Activated CD4-positive, alpha-beta memory T cell treated with anti-CD3 and anti-CD28 coated beads for 36 hours (primary cell): ENCODE measurements at regions not wholly inside any gene's neighbourhood (a gene's known extent, or its start where the extent isn't known, plus 50 kb on each side); places are given as distances from the start of the nearest gene placed in this dataset.
"Not testable (repeated sequence)": the region's sequence is repeated elsewhere in the genome, so short reads cannot be mapped to it uniquely, and the experiment has no call there.

ENCODE experiments used
- CTCF ChIA-PET: fragments of 350-600 bp; sonication (Branson Sonifier 250); formaldehyde crosslinking; loops from one replicate; lab custom pipeline; 2021; ENCODE audit warnings: antibody characterized with exemption, inconsistent platforms; lab: Charles Lee
- POLR2A ChIA-PET: fragments of 350-600 bp; sonication (Branson Sonifier 250); formaldehyde crosslinking; loops from one replicate; lab custom pipeline; 2021; ENCODE audit warnings: antibody characterized with exemption; lab: Charles Lee
- DNase-seq: peaks from one replicate; pipeline ENCODE4 v3.0.0-alpha.2; 2020
- H3K27ac Mint-ChIP-seq: one replicate; pipeline ENCODE4 v1.8.0; 2021; ENCODE audit warnings: mixed read lengths
- H3K27me3 Mint-ChIP-seq: one replicate; pipeline ENCODE4 v1.8.0; 2021; ENCODE audit warnings: mixed read lengths
- H3K36me3 Mint-ChIP-seq: one replicate; pipeline ENCODE4 v1.8.0; 2021; ENCODE audit warnings: mixed read lengths
- H3K4me1 Mint-ChIP-seq: one replicate; pipeline ENCODE4 v1.8.0; 2021; ENCODE audit warnings: low read depth, mixed read lengths
- H3K4me3 Mint-ChIP-seq: one replicate; pipeline ENCODE4 v1.8.0; 2021; ENCODE audit warnings: mild to moderate bottlenecking, mixed read lengths
- H3K9me3 Mint-ChIP-seq: one replicate; pipeline ENCODE4 v1.8.0; 2021; ENCODE audit warnings: mixed read lengths
- intact Hi-C: fragments of 100-400 bp; cut with micrococcal nuclease; formaldehyde crosslinking; loops from one replicate; pipeline ENCODE4 v1.15.1; 2023

DNA sequence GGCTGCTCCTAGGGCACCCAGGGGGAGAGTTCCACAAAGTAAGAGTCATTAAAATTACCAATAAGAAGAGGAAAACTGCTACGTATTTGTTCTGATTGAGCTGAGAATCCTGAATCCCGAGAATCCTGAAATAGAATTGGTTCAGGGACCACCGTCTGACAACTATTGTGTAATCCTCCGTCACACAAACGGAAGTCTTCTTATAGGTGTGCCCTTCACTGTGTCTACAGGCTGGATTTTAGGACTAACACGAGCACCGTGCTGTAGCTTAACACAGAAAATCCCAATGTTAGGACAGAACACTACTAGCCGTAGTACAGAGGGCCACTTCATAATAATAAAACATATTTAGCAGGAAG is 50.6 kb upstream of the RNF182 start:
- Mint-ChIP-seq H3K4me1 (peaks cover 12% of the 10 kb centered on the region), H3K27me3 (peaks cover 14% of the 10 kb centered on the region), H3K36me3 (peaks cover 2% of the 10 kb centered on the region), H3K9me3 (peaks cover 6% of the 10 kb centered on the region), H3K4me3 (peak overlapping the region; percentile 49), H3K27ac (no peak overlapping the region)
- POLR2A ChIA-PET, result no interaction called here
- DNase-seq, result no peak
- intact Hi-C loops, result no loop called here
- CTCF ChIA-PET, result interaction anchor here (0.5 to 4.9 kb wide), 24 partner anchors 10 to 1752 kb away, joined by 3 to 42 read pairs (median 3); partner anchors contain the start of gene NOL7

GRCh38 chr6:13873288-13874190 is 51.2 kb upstream of the RNF182 start:
- CTCF ChIA-PET, result interaction anchor here (0.6 to 4.9 kb wide), 20 partner anchors 10 to 258 kb away, joined by 3 to 42 read pairs (median 4); partner anchors contain the start of gene NOL7
- H3K27ac Mint-ChIP-seq, result no peak overlapping the region
- peaks cover 14% of the 10 kb centered on the region for H3K27me3 Mint-ChIP-seq

GRCh38 chr6:13872681-13873080 is 52.1 kb upstream of the RNF182 start:
- DNase-seq, result no peak
- ChIA-PET CTCF (interaction anchor here (1.3 to 4.9 kb wide), 4 partner anchors 40 to 194 kb away, joined by 4 to 42 read pairs (median 12); no protein-coding TSS in a partner anchor), POLR2A (no interaction called here)
- Mint-ChIP-seq H3K4me1 (peaks cover 12% of the 10 kb centered on the region), H3K27ac (no peak overlapping the region), H3K36me3 (no peaks in the 10 kb centered on the region), H3K9me3 (no peaks in the 10 kb centered on the region), H3K27me3 (peaks cover 18% of the 10 kb centered on the region), H3K4me3 (no peak overlapping the region)
- intact Hi-C loops, result no loop called here

More at GRCh38 chr6:13873288-13874190, 51.2 kb upstream of the RNF182 start:
- POLR2A ChIA-PET, result no interaction called here
- peak; percentile 82 for DNase-seq
- Mint-ChIP-seq H3K4me3 (peak overlapping the region; percentile 49), H3K36me3 (peaks cover 2% of the 10 kb centered on the region), H3K9me3 (peaks cover 6% of the 10 kb centered on the region), H3K4me1 (peaks cover 12% of the 10 kb centered on the region)
- intact Hi-C loops, result no loop called here

GRCh38 chr6:13872006-13872405 is 52.7 kb upstream of the RNF182 start:
- Mint-ChIP-seq H3K4me1 (peaks cover 12% of the 10 kb centered on the region), H3K27me3 (peaks cover 18% of the 10 kb centered on the region)
- H3K27ac Mint-ChIP-seq, H3K9me3 Mint-ChIP-seq, DNase-seq, H3K4me3 Mint-ChIP-seq, intact Hi-C loops, H3K36me3 Mint-ChIP-seq: not testable (repeated sequence)
- POLR2A ChIA-PET, result interaction anchor here (0.6 kb wide), 1 partner anchor 938 kb away, joined by 3 read pairs; no protein-coding TSS in a partner anchor
- CTCF ChIA-PET, result interaction anchor here (0.6 kb wide), 1 partner anchor 32 kb away, joined by 7 read pairs; no protein-coding TSS in a partner anchor

GRCh38 chr6:13870214-13870830 is 54.4 kb upstream of the RNF182 start:
- peaks cover 12% of the 10 kb centered on the region for H3K4me1 Mint-ChIP-seq
- H3K9me3 Mint-ChIP-seq, result no peaks in the 10 kb centered on the region
- no peak overlapping the region for H3K27ac Mint-ChIP-seq
- DNase-seq, result no peak
- POLR2A ChIA-PET, result interaction anchor here (0.5 kb wide), 1 partner anchor 1448 kb away, joined by 5 read pairs; no protein-coding TSS in a partner anchor
- CTCF ChIA-PET, result interaction anchor here (1.1 kb wide), 1 partner anchor 9 kb away, joined by 3 read pairs; no protein-coding TSS in a partner anchor
- peaks cover 18% of the 10 kb centered on the region for H3K27me3 Mint-ChIP-seq
- intact Hi-C loops, result no loop called here
- H3K4me3 Mint-ChIP-seq, result no peak overlapping the region
- no peaks in the 10 kb centered on the region for H3K36me3 Mint-ChIP-seq

GRCh38 chr6:13868236-13868635 is 53.9 kb upstream of the MCUR1 start:
- no peaks in the 10 kb centered on the region for H3K36me3 Mint-ChIP-seq
- H3K27ac Mint-ChIP-seq, result no peak overlapping the region
- H3K9me3 Mint-ChIP-seq, result no peaks in the 10 kb centered on the region
- ChIA-PET CTCF (no interaction called here), POLR2A (no interaction called here)
- intact Hi-C loops, result no loop called here
- peaks cover 5% of the 10 kb centered on the region for H3K4me1 Mint-ChIP-seq
- no peak overlapping the region for H3K4me3 Mint-ChIP-seq
- peaks cover 25% of the 10 kb centered on the region for H3K27me3 Mint-ChIP-seq
- no peak for DNase-seq

GRCh38 chr6:13866301-13866700 is 51.9 kb upstream of the MCUR1 start:
- Mint-ChIP-seq H3K27ac (no peak overlapping the region), H3K27me3 (peaks cover 23% of the 10 kb centered on the region), H3K4me1 (no peaks in the 10 kb centered on the region), H3K4me3 (no peak overlapping the region), H3K9me3 (no peaks in the 10 kb centered on the region), H3K36me3 (no peaks in the 10 kb centered on the region)
- intact Hi-C loops, result no loop called here
- CTCF ChIA-PET, result no interaction called here
- no peak for DNase-seq
- POLR2A ChIA-PET, result no interaction called here

DNA sequence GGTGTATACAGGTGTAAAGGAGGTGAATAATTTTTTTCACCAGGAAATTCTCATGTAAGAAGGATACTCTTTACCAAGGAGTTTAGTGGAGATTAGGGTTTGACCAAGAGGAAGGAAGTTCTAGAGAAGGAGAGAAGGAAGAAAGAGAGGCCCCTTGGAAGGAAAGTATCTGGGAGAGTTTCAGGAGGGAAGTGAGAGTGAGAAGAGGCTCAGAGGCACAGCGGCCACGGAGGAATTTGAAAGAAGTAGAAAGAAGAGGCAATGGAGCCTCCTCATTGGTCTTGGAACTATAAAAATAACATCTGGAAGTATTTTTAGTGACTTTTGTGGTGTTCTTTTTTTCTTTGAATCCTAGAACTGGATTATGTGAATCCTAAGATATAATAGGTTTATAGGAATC is 50.8 kb upstream of the MCUR1 start:
- Mint-ChIP-seq H3K4me1 (peaks cover 2% of the 10 kb centered on the region), H3K4me3 (no peak overlapping the region), H3K36me3 (no peaks in the 10 kb centered on the region), H3K27me3 (peaks cover 31% of the 10 kb centered on the region), H3K27ac (no peak overlapping the region), H3K9me3 (no peaks in the 10 kb centered on the region)
- DNase-seq, result no peak
- intact Hi-C loops, result no loop called here
- CTCF ChIA-PET, result no interaction called here
- POLR2A ChIA-PET, result no interaction called here

DNA sequence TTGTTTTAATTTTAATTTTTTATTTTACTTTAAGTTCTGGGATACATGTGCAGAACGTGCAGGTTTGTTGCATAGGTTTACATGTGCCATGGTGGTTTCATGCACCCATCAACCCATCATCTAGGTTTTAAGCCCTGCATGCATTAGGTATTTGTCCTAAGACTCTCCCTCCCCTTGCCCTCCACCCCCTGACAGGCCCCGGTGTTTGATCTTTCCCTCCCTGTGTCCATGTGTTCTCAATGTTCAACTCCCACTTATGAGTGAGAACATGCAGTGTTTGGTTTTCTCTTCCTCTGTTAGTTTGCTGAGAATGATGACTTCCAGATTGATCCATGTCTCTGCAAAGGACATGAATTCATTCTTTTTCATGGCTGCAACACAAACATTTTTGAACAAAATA is 50.3 kb upstream of the MCUR1 start:
- H3K9me3 Mint-ChIP-seq, H3K4me3 Mint-ChIP-seq, POLR2A ChIA-PET, DNase-seq, H3K4me1 Mint-ChIP-seq, H3K27ac Mint-ChIP-seq, H3K36me3 Mint-ChIP-seq, intact Hi-C loops: not testable (repeated sequence)
- CTCF ChIA-PET, result interaction anchor here (1.1 kb wide), 1 partner anchor 10 kb away, joined by 4 read pairs; no protein-coding TSS in a partner anchor
- peaks cover 31% of the 10 kb centered on the region for H3K27me3 Mint-ChIP-seq
